H54 (cell line): ENCODE measurements at regions not wholly inside any gene's neighbourhood (a gene's known extent, or its start where the extent isn't known, plus 50 kb on each side); places are given as distances from the start of the nearest gene placed in this dataset.
"Not testable (repeated sequence)": the region's sequence is repeated elsewhere in the genome, so short reads cannot be mapped to it uniquely, and the experiment has no call there.

Source experiments
- DNase-seq: peaks from one replicate; pipeline ENCODE4 v3.0.0; 2011; ENCODE audit warnings: low spot score, mixed read lengths; ENCODE audit not compliant: insufficient read length
- FAIRE-seq: peaks from 3 replicates; lab custom pipeline; 2011; peaks lifted over from hg19 to GRCh38; lab: Jason Lieb, UNC
- POLR2A ChIP-seq: IDR thresholded peaks from 2 replicates; pipeline ENCODE4 v1.6.1; 2011; ENCODE audit warnings: low read depth, mild to moderate bottlenecking, low read length

GRCh38 chr3:124351430-124352148, 359.7 kb upstream of the ROPN1 start:
- no peak for TF ChIP-seq POLR2A
- DNase-seq: peak; percentile 39
- peak; percentile 60 for FAIRE-seq

GRCh38 chr3:124352149-124352539, 360.2 kb upstream of the ROPN1 start:
- FAIRE-seq: no peak
- TF ChIP-seq POLR2A: no peak
- DNase-seq: no peak

DNA sequence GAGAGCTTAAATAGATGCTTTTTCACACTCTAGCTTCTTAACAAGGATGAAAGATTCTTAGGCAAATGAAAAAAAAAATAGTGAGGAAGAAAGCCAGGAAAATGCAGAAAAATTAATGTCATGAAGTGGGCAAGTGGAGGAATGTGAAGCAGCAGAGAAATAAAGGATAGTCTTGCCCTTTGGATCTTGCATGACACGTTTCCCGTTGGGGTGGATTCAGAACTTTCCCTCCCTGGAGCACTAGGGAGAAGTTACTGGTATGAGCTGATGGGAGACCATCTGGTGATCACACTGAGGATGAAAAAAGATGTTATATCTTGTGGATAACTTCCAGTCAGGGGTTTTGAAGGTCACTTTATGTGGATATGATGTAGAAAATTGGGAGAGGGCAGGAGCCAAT, 361.8 kb upstream of the ROPN1 start:
- TF ChIP-seq POLR2A: no peak
- FAIRE-seq (no peak), DNase-seq (no peak)

DNA sequence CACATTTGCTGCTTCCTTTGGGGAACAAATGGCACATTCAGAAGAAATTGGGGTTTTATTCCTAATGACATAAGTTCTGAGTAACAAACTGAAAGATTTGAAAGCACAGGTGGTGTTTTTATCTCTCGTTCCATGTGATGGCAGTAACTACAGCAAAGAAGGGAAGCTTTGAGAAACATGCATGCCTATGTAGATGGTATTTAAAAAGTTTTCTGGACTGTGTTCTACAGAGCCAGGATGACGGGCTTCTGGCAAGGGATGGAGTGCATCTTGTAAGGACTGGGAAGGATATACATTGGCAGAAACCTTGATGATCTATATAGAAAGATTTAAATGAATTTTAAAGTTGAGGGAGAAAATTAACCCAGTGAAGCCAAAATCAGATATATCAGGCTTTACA, 362.2 kb upstream of the ROPN1 start:
- FAIRE-seq (no peak), DNase-seq (no peak)
- no peak for TF ChIP-seq POLR2A

DNA sequence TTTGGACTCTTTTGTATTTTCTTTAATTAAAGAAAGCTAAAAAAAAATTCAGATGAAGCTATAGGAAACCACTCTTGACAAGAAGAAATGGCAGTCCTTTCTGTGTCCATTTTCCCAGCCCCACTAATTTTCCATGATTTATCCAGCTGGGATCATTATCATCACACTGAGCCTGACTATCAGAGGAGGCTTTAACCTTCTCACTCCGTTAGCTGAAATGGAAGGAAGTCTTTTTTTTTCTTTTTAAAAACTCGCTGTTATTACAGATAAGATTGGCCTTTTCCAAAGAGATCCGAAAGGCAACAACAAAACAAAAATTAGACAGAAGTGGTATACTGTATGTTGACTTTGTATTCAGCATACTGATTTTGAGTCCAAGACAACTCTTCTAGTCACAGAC, 366.2 kb upstream of the ROPN1 start:
- no peak for TF ChIP-seq POLR2A
- no peak for DNase-seq
- FAIRE-seq: no peak

DNA sequence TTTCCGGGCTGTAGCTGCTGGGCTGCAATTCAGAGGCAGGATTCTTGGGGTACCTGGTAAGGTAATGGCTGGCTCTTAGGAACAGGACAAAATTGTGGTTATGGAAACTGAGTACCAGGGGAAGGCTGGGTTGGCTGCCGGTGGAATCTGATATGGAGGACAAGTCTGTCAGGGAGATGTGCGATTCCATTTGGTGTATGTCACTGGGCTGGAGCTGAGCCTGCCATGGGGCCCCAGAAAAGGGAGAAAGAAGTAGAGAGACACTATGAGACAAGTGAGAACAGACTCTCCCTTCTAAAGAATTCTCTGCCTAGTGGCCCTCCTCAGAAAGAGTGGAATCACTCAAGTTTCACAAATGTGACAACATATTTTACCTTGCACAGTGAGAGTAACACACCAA, 368.2 kb upstream of the ROPN1 start:
- DNase-seq (no peak), FAIRE-seq (no peak)
- TF ChIP-seq POLR2A: no peak

DNA sequence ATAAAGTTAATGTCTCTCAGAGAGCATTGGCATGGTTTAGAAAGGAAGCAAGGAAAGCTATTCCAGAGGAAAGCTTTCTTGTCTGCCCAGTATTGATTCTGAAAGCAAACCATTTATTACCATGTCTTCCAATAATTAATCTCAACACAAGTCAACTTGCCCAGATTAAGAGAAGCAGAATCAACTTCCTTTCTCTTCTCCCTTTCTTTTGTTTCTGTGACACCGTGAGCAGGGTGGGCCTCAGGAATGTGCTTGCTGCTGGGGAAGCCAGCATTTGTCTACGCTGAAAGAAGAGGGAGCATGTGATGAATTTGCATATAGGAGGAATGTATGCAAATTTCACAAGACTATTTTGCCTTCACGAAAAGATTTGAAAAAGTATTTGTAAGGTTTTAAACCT, 368.6 kb upstream of the ROPN1 start:
- DNase-seq (no peak), FAIRE-seq (no peak)
- TF ChIP-seq POLR2A: no peak

GRCh38 chr3:124361566-124361965, 368.7 kb upstream of the UMPS start:
- TF ChIP-seq POLR2A: no peak
- FAIRE-seq (no peak), DNase-seq (no peak)

DNA sequence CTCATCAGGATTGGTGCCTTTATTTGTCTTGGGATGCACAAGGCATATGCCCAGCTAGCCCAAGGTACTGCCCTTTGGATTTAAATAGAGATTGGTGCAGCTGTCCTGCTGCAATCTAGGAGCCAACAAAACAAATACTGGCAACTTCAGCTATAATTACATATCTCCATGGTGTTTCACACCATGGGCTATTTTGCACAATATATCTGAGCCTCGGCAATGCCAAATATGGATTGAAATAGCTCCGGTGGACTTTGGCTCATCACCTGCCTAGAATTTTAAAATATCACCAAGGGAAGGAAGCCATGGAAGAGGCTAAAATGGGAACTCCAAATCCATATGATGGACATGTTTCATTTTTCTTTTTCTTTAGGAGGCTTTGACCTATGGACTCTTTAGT, 367.8 kb upstream of the UMPS start:
- no peak for FAIRE-seq
- no peak for TF ChIP-seq POLR2A
- DNase-seq: no peak

DNA sequence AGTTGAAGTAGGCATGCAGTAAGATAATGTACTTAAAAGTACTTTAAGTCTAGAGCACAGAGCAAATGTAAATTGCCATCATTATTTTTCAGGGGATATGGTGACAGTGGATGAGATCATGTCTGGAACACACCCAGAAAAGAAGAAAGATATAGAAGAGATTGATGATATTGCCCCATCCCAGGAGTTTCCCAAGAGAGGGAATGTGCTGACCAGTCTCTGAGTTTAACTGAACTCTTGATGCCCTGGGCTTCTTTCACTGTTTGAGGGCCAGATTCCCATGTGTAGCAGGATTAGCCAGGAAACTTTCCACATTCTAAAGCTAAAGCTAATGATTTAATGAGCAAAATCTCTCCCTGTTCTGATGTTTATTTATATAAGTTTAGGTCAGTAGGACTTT, 366.8 kb upstream of the UMPS start:
- FAIRE-seq (no peak), DNase-seq (no peak)
- no peak for TF ChIP-seq POLR2A

DNA sequence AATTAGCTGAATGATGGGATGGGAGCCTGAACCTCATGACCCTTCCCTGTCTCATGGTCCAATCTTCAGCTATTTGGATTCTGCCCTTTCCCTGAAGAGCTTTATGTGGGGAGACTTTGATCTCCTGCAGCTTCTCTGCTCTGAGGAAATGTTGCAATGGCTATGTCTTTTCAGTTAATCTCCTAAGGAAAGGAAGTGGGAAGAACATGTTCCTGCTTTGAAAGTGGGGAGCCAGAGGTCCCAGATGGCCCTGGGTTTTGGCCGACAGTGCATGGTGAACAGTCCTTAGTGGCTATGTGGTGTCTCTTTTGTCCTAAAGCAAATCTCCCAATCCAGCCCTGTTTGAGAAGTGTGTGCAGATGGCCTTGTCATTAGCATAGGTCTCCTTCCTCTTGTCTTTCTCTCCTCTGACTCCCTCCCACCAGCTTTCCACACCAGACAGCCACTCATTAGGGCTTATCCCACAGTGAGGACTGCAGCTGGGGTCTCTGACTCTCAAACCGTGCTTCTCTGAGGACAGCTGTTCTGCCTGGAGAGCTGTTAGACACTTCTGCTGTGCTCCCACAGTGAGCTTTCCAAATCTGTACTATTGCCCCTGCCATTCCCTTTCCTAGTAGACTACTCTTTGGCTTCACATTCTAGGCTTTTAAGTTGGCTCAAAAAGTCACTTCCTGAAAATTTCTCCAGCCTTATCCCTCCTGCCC, 365.8 kb upstream of the UMPS start:
- FAIRE-seq (no peak), DNase-seq (no peak)
- no peak for TF ChIP-seq POLR2A

- not testable (repeated sequence) for FAIRE-seq, DNase-seq
Observed at GRCh38 chr3:124366655-124367054, 363.6 kb upstream of the UMPS start.

GRCh38 chr3:124372775-124373174, 357.5 kb upstream of the UMPS start:
- DNase-seq: no peak
- no peak for TF ChIP-seq POLR2A
- FAIRE-seq: no peak

DNA sequence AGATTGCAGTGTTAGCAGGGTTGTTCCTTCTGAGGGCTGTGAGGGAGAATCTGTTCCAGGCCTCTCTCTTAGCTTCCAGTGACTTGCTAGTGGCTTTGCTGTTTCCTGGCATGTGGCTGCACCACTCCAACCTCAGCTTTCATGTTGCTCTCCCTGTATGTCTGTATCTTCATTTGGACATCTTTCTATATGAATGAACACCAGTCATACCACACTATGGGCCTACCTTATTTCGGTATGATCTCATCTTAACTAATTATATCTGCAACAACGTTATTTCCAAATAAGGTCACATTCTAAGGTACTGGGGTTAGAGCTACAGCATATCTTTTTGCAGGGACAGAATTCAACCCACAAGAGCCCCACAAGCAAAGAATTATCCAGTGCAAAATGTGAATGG, 356.7 kb upstream of the UMPS start:
- DNase-seq (no peak), FAIRE-seq (no peak)
- TF ChIP-seq POLR2A: no peak

DNA sequence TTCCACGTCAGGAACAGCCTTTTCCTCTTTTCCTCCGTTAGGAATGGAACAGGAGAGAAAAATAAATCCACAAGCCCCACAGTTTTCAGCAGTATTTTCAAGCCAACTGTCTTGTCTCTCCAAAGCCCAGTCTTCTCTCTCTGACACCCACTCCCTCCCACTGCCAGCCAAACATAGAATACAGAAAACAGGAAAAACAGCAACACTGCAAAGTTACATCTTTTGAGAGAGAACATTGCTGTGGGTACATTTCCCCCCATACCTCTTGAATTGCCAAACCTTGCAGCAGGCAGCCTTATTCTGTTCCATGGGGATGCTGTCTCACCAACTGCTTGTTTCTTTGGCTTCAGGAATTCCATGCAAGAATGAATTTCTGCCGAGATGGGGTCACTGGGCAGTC, 355.7 kb upstream of the UMPS start:
- DNase-seq: no peak
- TF ChIP-seq POLR2A: no peak
- FAIRE-seq: no peak
